Panc1 (cell line): ENCODE measurements at regions not wholly inside any gene's neighbourhood (a gene's known extent, or its start where the extent isn't known, plus 50 kb on each side); places are given as distances from the start of the nearest gene placed in this dataset.

Source experiments
- ATAC-seq: fragments of 200-7000 bp; cut with Tn5 transposase; 2 replicates; pipeline ENCODE4 v1.9.1; 2020; ENCODE audit warnings: mild to moderate bottlenecking, moderate library complexity
- BruUV-seq: library from RNA; stranded (reverse); fragments of 400-500 nt; replicated peaks from 2 replicates; lab custom pipeline; 2021; lab: Mats Ljungman, UMichigan
- CTCF ChIA-PET: fragments of 300-600 bp; sonication (Branson Sonifier 250); formaldehyde crosslinking; loops from one replicate; lab custom pipeline; 2022; ENCODE audit warnings: antibody characterized with exemption; lab: Charles Lee
- POLR2A ChIA-PET: fragments of 300-600 bp; sonication (Branson Sonifier 250); formaldehyde crosslinking; loops from one replicate; lab custom pipeline; 2022; ENCODE audit warnings: antibody characterized with exemption; lab: Charles Lee
- DNase-seq: peaks from one replicate; pipeline ENCODE4 v3.0.0-alpha.2; 2010; ENCODE audit warnings: low read depth, low spot score
- H3K27ac ChIP-seq: 2 replicates; pipeline ENCODE4 v1.5.1; 2011; ENCODE audit warnings: mild to moderate bottlenecking, low read length, inconsistent platforms
- H3K27me3 ChIP-seq: fragments of 200-500 bp; sonication (Bioruptor generic); 2 replicates; pipeline ENCODE4 v1.6.0; 2014; ENCODE audit warnings: low read length, inconsistent platforms; ENCODE audit not compliant: control insufficient read depth, insufficient read depth
- H3K36me3 ChIP-seq: fragments of 200-500 bp; sonication (Bioruptor generic); 2 replicates; pipeline ENCODE4 v1.5.1; 2014; ENCODE audit warnings: inconsistent platforms, mild to moderate bottlenecking, low read length, moderate library complexity; ENCODE audit not compliant: control insufficient read depth, insufficient read depth
- H3K4me1 ChIP-seq: 2 replicates; pipeline ENCODE4 v1.5.1; 2011; ENCODE audit warnings: inconsistent platforms, mild to moderate bottlenecking, low read length, moderate library complexity; ENCODE audit not compliant: control insufficient read depth, insufficient read depth
- H3K4me3 ChIP-seq, 2 experiments: 2 replicates each; pipeline ENCODE4 v1.5.1; 2011 to 2012; ENCODE audit warnings: low read depth in 2 of 2, low read length in 2 of 2, mild to moderate bottlenecking in 2 of 2, inconsistent platforms in 1 of 2, moderate library complexity in 1 of 2
- H3K9me3 ChIP-seq: fragments of 200-500 bp; sonication (Bioruptor generic); 2 replicates; pipeline ENCODE4 v1.5.1; 2014; ENCODE audit warnings: low read depth, mild to moderate bottlenecking, inconsistent platforms, low read length, moderate library complexity; ENCODE audit not compliant: control insufficient read depth, insufficient read depth
- CTCF ChIP-seq: fragments of 450-650 bp; IDR thresholded peaks from 2 replicates; pipeline ENCODE4 v1.5.1; 2017; ENCODE audit warnings: mild to moderate bottlenecking
- POLR2AphosphoS5 ChIP-seq: IDR thresholded peaks from 2 replicates; pipeline ENCODE4 v1.6.1; 2012; ENCODE audit warnings: mild to moderate bottlenecking, low read depth, low read length, moderate library complexity
- REST ChIP-seq, 2 experiments: IDR thresholded peaks; 2 replicates each; pipeline ENCODE4 v1.6.1; 2011 to 2012; ENCODE audit warnings: low read depth in 2 of 2, control low read depth in 1 of 2, low read length in 1 of 2, mild to moderate bottlenecking in 1 of 2, moderate library complexity in 1 of 2; ENCODE audit not compliant: insufficient read depth in 1 of 2
- SIN3A ChIP-seq: IDR thresholded peaks from 2 replicates; pipeline ENCODE4 v1.6.1; 2012; ENCODE audit warnings: low read depth, mild to moderate bottlenecking, low read length, moderate library complexity, borderline replicate concordance; ENCODE audit not compliant: insufficient read depth
- TCF7L2 ChIP-seq: IDR thresholded peaks from 2 replicates; pipeline ENCODE4 v1.6.1; 2011; ENCODE audit warnings: mild to moderate bottlenecking, low read depth, low read length, inconsistent platforms
- in situ Hi-C: cut with HindIII; loops from 2 replicates; pipeline ENCODE4 v1.10.0; 2016; ENCODE audit warnings: low sequenced_read_pairs, low pct_unique_long_range_greater_than_20kb
- intact Hi-C: fragments of 100-400 bp; cut with micrococcal nuclease; formaldehyde crosslinking; loops from one replicate; pipeline ENCODE4 v1.10.0; 2022; ENCODE audit not compliant: unreplicated experiment

- TF ChIP-seq SIN3A (no peak), REST (IDR thresholded peaks at IDR 0.05; ENCODE audit: insufficient read depth in 1 of 2, low read depth in 2 of 2, low read length in 1 of 2) (no peak), TCF7L2 (no peak), POLR2AphosphoS5 (no peak), CTCF (no peak)
- DNase-seq (no peak), ATAC-seq (no peak)
- Histone ChIP-seq H3K4me1 (no peaks in the 10 kb centered on the region), H3K27ac (no peak overlapping the region), H3K27me3 (peaks cover 30% of the 10 kb centered on the region), H3K9me3 (no peaks in the 10 kb centered on the region), H3K36me3 (no peaks in the 10 kb centered on the region), H3K4me3 (no peak overlapping the region)
- intact Hi-C loops (no loop called here), in situ Hi-C loops (no loop called here)
- ChIA-PET CTCF (no interaction called here), POLR2A (no interaction called here)
- no TSS peak for BruUV-seq
Measured at GRCh38 chr12:113612076-113612728, 140.5 kb upstream of the LHX5 start.

DNA sequence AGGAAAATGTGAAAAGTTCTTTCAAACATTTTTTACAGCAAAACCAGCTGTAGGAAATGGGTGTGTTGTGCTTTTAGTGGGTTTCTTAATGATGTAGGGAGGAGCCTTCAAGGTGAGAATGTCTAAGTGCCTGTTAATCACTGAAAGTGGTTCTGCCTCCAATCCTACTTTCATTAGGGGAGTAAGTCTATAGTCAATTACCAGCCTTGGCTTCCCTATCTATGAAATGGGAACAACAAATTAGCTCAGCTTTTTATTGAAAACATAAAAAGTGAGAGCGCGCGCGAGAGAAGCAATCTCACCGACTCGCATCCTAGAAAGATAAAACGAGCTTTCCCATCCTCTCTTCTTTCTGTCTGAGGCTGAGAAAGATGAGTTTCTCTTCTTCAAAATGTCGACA is 140.0 kb upstream of the LHX5 start:
- no TSS peak for BruUV-seq
- ChIA-PET POLR2A (no interaction called here), CTCF (no interaction called here)
- no peak for TF ChIP-seq CTCF
- no peak for TF ChIP-seq SIN3A
- no peak for TF ChIP-seq TCF7L2
- TF ChIP-seq POLR2AphosphoS5 = no peak
- TF ChIP-seq REST (IDR thresholded peaks at IDR 0.05; ENCODE audit: insufficient read depth in 1 of 2, low read depth in 2 of 2, low read length in 1 of 2) = no peak
- Histone ChIP-seq H3K27me3 (peaks cover 30% of the 10 kb centered on the region), H3K4me3 (no peak overlapping the region), H3K4me1 (no peaks in the 10 kb centered on the region), H3K36me3 (no peaks in the 10 kb centered on the region), H3K27ac (no peak overlapping the region), H3K9me3 (no peaks in the 10 kb centered on the region)
- DNase-seq (no peak), ATAC-seq (no peak)
- in situ Hi-C loops = no loop called here
- intact Hi-C loops = no loop called here
